D721Med (cell line): ENCODE measurements at regions not wholly inside any gene's neighbourhood (a gene's known extent, or its start where the extent isn't known, plus 50 kb on each side); places are given as distances from the start of the nearest gene placed in this dataset.

Experiments
- DNase-seq: peaks from one replicate; pipeline ENCODE4 v3.0.0; 2011; ENCODE audit warnings: low spot score; ENCODE audit not compliant: insufficient read length
- FAIRE-seq: peaks from 2 replicates; lab custom pipeline; 2011; peaks lifted over from hg19 to GRCh38; lab: Jason Lieb, UNC
- CTCF ChIP-seq: IDR thresholded peaks from 2 replicates; pipeline ENCODE4 v1.5.1; 2012; ENCODE audit warnings: mild to moderate bottlenecking, control low read depth; ENCODE audit not compliant: insufficient read depth; ENCODE audit errors: missing control alignments

- DNase-seq: no peak
- peak; percentile 74 for TF ChIP-seq CTCF
- FAIRE-seq: no peak
Observed at GRCh38 chr14:32254952-32255679, 52.0 kb upstream of the RNU6-8 start.

GRCh38 chr14:32255789-32256188, 52.7 kb upstream of the RNU6-8 start:
- no peak for FAIRE-seq
- no peak for TF ChIP-seq CTCF
- DNase-seq: no peak

GRCh38 chr14:32256576-32256975, 53.5 kb upstream of the RNU6-8 start:
- TF ChIP-seq CTCF: no peak
- FAIRE-seq: no peak

GRCh38 chr14:32258336-32258993, 55.4 kb upstream of the RNU6-8 start:
- no peak for TF ChIP-seq CTCF
- DNase-seq (no peak), FAIRE-seq (no peak)

More at GRCh38 chr14:32256576-32256975, 53.5 kb upstream of the RNU6-8 start:
- no peak for DNase-seq

GRCh38 chr14:32259368-32260013, 56.4 kb upstream of the RNU6-8 start:
- no peak for DNase-seq
- no peak for TF ChIP-seq CTCF
- FAIRE-seq: no peak

- FAIRE-seq: no peak
- no peak for DNase-seq
- no peak for TF ChIP-seq CTCF
Observed at GRCh38 chr14:32263939-32264567, 61.0 kb upstream of the RNU6-8 start.
